H1 (cell line): ENCODE measurements at regions not wholly inside any gene's neighbourhood (a gene's known extent, or its start where the extent isn't known, plus 50 kb on each side); places are given as distances from the start of the nearest gene placed in this dataset.

Experiments
- EGR1 ChIP-seq: IDR thresholded peaks from 2 replicates; pipeline ENCODE4 v1.6.1; 2011; ENCODE audit warnings: low read depth, low read length, borderline replicate concordance
- HDAC2 ChIP-seq, 2 experiments: fragments of 300-600 bp in 1 of 2; sonication (generic) in 1 of 2; IDR thresholded peaks; 2 replicates each; pipeline ENCODE4 v1.6.1; 2011 to 2012; ENCODE audit warnings: low read depth in 2 of 2, low read length in 2 of 2, mild to moderate bottlenecking in 2 of 2, moderate library complexity in 2 of 2, borderline replicate concordance in 1 of 2, inconsistent platforms in 1 of 2
- HDAC6 ChIP-seq: IDR thresholded peaks from one replicate; pipeline ENCODE4 v1.7.1; 2012; ENCODE audit warnings: low read depth, mild to moderate bottlenecking, inconsistent platforms, low read length, moderate library complexity
- RNF2 ChIP-seq: fragments of 200-900, 300-1000 bp; sonication (generic); IDR thresholded peaks from 2 replicates; pipeline ENCODE4 v1.7.1; 2016; ENCODE audit warnings: borderline replicate concordance, low read depth, mild to moderate bottlenecking, antibody characterized with exemption, low read length; ENCODE audit not compliant: poor library complexity, severe bottlenecking; ENCODE audit errors: missing control alignments
- TAF7 ChIP-seq: optimal IDR thresholded peaks from 2 replicates; pipeline ENCODE3; 2011; ENCODE audit warnings: low read depth, mild to moderate bottlenecking, inconsistent platforms, low read length, moderate library complexity, borderline replicate concordance
- YY1 ChIP-seq: IDR thresholded peaks from 2 replicates; pipeline ENCODE4 v1.6.1; 2011; ENCODE audit warnings: low read depth, mild to moderate bottlenecking, low read length

DNA sequence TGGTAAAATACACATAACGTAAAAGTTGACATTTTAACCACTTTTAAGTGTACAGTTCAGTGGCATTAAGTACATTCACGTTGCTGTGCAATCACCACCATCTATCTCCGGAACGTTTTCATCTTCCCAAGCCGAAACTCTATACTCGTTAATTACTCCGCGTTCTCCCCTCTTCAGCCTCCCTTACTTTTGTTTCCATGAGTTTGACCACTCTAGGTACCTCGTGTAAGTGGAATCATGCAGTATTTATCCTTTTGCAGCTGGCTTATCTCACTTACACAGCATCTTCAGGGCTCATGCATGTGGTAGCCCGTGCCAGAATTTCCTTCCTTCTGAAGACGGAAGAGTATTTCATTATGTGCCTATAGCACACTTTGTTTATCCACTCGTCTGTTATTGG lies 225.2 kb downstream of the SLC4A3 start (continued):
- no peak for TF ChIP-seq HDAC6
- TF ChIP-seq TAF7 = no peak
- no peak for TF ChIP-seq RNF2
- TF ChIP-seq HDAC2 (IDR thresholded peaks at IDR 0.05; ENCODE audit: borderline replicate concordance in 1 of 2, low read depth in 2 of 2, low read length in 2 of 2) = no peak
- no peak for TF ChIP-seq EGR1
- no peak for TF ChIP-seq YY1
